Liver (tissue), 8 donors: ENCODE measurements at regions not wholly inside any gene's neighbourhood (a gene's known extent, or its start where the extent isn't known, plus 50 kb on each side); places are given as distances from the start of the nearest gene placed in this dataset.
"Not testable (repeated sequence)": the region's sequence is repeated elsewhere in the genome, so short reads cannot be mapped to it uniquely, and the experiment has no call there.

Experiments
- DNase-seq: peaks from one replicate; pipeline ENCODE4 v3.0.0-alpha.2; 2017; ENCODE audit warnings: low spot score
- H3K27ac ChIP-seq, 2 donors: one replicate each; pipeline ENCODE4 v1.7.0; 2013; ENCODE audit warnings: inconsistent platforms in 2 of 2, low read length in 2 of 2, control low read depth in 1 of 2, low read depth in 1 of 2, mild to moderate bottlenecking in 1 of 2
- H3K27me3 ChIP-seq, 4 donors: one replicate each; pipeline versions ENCODE4 v1.6.1 to v1.7.0; 2013; ENCODE audit warnings: low read length in 3 of 4, inconsistent platforms in 1 of 4, mild to moderate bottlenecking in 1 of 4, moderate library complexity in 1 of 4; ENCODE audit not compliant: control insufficient read depth in 4 of 4, insufficient read depth in 4 of 4
- H3K36me3 ChIP-seq, 4 donors: one replicate each; pipeline versions ENCODE4 v1.6.1 to v1.7.0; 2013; ENCODE audit warnings: low read length in 3 of 4, mild to moderate bottlenecking in 3 of 4, low read depth in 1 of 4, moderate library complexity in 1 of 4; ENCODE audit not compliant: control insufficient read depth in 4 of 4, insufficient read depth in 3 of 4
- H3K4me1 ChIP-seq, 4 donors: one replicate each; pipeline versions ENCODE4 v1.6.1 to v1.7.0; 2013; ENCODE audit warnings: low read length in 3 of 4, mild to moderate bottlenecking in 3 of 4, moderate library complexity in 1 of 4; ENCODE audit not compliant: control insufficient read depth in 4 of 4, insufficient read depth in 4 of 4
- H3K4me3 ChIP-seq, 3 donors: one replicate each; pipeline versions ENCODE4 v1.6.1 to v1.7.0; 2013; ENCODE audit warnings: low read length in 3 of 3, control low read depth in 1 of 3, low read depth in 1 of 3, mild to moderate bottlenecking in 1 of 3
- H3K9ac ChIP-seq, 2 donors: one replicate each; pipeline ENCODE4 v1.7.0; 2013; ENCODE audit warnings: low read length in 2 of 2, mild to moderate bottlenecking in 2 of 2, moderate library complexity in 2 of 2, control low read depth in 1 of 2, low read depth in 1 of 2
- H3K9me3 ChIP-seq, 4 donors: one replicate each; pipeline versions ENCODE4 v1.6.1 to v1.7.0; 2013; ENCODE audit warnings: low read length in 3 of 4; ENCODE audit not compliant: control insufficient read depth in 4 of 4
- EGR1 ChIP-seq, 2 donors: IDR thresholded peaks; 2 replicates each; pipeline ENCODE4 v1.6.1; 2016 to 2018; ENCODE audit warnings: antibody characterized with exemption in 2 of 2, low read depth in 2 of 2
- FOXA1 ChIP-seq: IDR thresholded peaks from 2 replicates; pipeline ENCODE4 v1.6.1; 2016; ENCODE audit warnings: antibody characterized with exemption
- FOXA2 ChIP-seq: IDR thresholded peaks from 2 replicates; pipeline ENCODE4 v1.6.1; 2016; ENCODE audit warnings: antibody characterized with exemption
- GABPA ChIP-seq, 2 donors: IDR thresholded peaks in 1 of 2; conservative IDR thresholded peaks in 1 of 2; 2 replicates each; pipeline ENCODE4 v1.6.1; 2016; ENCODE audit warnings: antibody characterized with exemption in 2 of 2, mild to moderate bottlenecking in 1 of 2, moderate library complexity in 1 of 2
- HNF4A ChIP-seq, 2 donors: conservative IDR thresholded peaks; 2 replicates each; pipeline ENCODE4 v1.6.1; 2016; ENCODE audit warnings: antibody characterized with exemption in 2 of 2, mild to moderate bottlenecking in 2 of 2
- HNF4G ChIP-seq: IDR thresholded peaks from 2 replicates; pipeline ENCODE4 v1.6.1; 2016; ENCODE audit warnings: antibody characterized with exemption
- JUND ChIP-seq, 2 donors: IDR thresholded peaks; 2 replicates each; pipeline ENCODE4 v1.6.1; 2016; ENCODE audit warnings: antibody characterized with exemption in 2 of 2
- NR2F2 ChIP-seq: IDR thresholded peaks from 2 replicates; pipeline ENCODE4 v1.6.1; 2016; ENCODE audit warnings: antibody characterized with exemption
- RAD21 ChIP-seq, 2 donors: IDR thresholded peaks; 2 replicates each; pipeline ENCODE4 v1.6.1; 2016; ENCODE audit warnings: antibody characterized with exemption in 2 of 2, mild to moderate bottlenecking in 2 of 2
- RXRA ChIP-seq, 2 donors: IDR thresholded peaks; 2 replicates each; pipeline ENCODE4 v1.6.1; 2017 to 2018; ENCODE audit warnings: antibody characterized with exemption in 2 of 2, mild to moderate bottlenecking in 1 of 2
- SP1 ChIP-seq: IDR thresholded peaks from 2 replicates; pipeline ENCODE4 v1.6.1; 2018; ENCODE audit warnings: antibody characterized with exemption, mild to moderate bottlenecking
- TAF1 ChIP-seq: conservative IDR thresholded peaks from 2 replicates; pipeline ENCODE4 v1.6.1; 2016; ENCODE audit warnings: antibody characterized with exemption, mild to moderate bottlenecking
- YY1 ChIP-seq: IDR thresholded peaks from 2 replicates; pipeline ENCODE4 v1.6.1; 2016; ENCODE audit warnings: antibody characterized with exemption, mild to moderate bottlenecking
- ZBTB33 ChIP-seq: IDR thresholded peaks from 2 replicates; pipeline ENCODE4 v1.6.1; 2016; ENCODE audit warnings: antibody characterized with exemption
- WGBS: extraction: QIAGEN DNeasy Blood & Tissue Kit; methylation state at CpG from one replicate; pipeline ENCODE4 v1.1.7; 2013; 5-methylcytosine and 5-hydroxymethylcytosine counted together
- TF ChIP-seq, protein P1 (sequence below): fragments of 150-350 bp; IDR thresholded peaks from 2 replicates; pipeline ENCODE4 v1.5.1; 2017; ENCODE audit warnings: improper control_type of control experiment, low read depth, low read length; ENCODE audit not compliant: missing input control
- TF ChIP-seq, protein P2 (sequence below): IDR thresholded peaks from 2 replicates; pipeline ENCODE4 v1.6.1; 2016; ENCODE audit warnings: antibody characterized with exemption
- donor health status: healthy.
- donor health status: healthy.
- donor health status: healthy.
- donor health status: healthy.
- donor health status: healthy.

GRCh38 chr6:4336778-4337442, 201.5 kb upstream of the ECI2 start:
- Histone ChIP-seq H3K27ac (no peak overlapping the region), H3K9ac (no peak overlapping the region), H3K36me3 (no peaks in the 10 kb centered on the region), H3K4me1 (no peaks in the 10 kb centered on the region), H3K27me3 (no peaks in the 10 kb centered on the region), H3K4me3 (no peak overlapping the region), H3K9me3 (no peaks in the 10 kb centered on the region)
- no peak for DNase-seq
- WGBS: 62% methylated on average over 8 of the region's 8 CpGs
- TF ChIP-seq, protein P1, sequence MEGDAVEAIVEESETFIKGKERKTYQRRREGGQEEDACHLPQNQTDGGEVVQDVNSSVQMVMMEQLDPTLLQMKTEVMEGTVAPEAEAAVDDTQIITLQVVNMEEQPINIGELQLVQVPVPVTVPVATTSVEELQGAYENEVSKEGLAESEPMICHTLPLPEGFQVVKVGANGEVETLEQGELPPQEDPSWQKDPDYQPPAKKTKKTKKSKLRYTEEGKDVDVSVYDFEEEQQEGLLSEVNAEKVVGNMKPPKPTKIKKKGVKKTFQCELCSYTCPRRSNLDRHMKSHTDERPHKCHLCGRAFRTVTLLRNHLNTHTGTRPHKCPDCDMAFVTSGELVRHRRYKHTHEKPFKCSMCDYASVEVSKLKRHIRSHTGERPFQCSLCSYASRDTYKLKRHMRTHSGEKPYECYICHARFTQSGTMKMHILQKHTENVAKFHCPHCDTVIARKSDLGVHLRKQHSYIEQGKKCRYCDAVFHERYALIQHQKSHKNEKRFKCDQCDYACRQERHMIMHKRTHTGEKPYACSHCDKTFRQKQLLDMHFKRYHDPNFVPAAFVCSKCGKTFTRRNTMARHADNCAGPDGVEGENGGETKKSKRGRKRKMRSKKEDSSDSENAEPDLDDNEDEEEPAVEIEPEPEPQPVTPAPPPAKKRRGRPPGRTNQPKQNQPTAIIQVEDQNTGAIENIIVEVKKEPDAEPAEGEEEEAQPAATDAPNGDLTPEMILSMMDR: no peak
- TF ChIP-seq EGR1 (IDR thresholded peaks at IDR 0.05; ENCODE audit: low read depth in 2 of 2) (no peak), JUND (IDR thresholded peaks at IDR 0.05) (no peak), ZBTB33 (no peak), HNF4G (no peak), HNF4A (conservative IDR thresholded peaks at IDR 0.05) (no peak), GABPA (IDR thresholded peaks at IDR 0.05 in 1 of 2, conservative IDR thresholded peaks at IDR 0.05 in 1 of 2) (no peak), SP1 (no peak), YY1 (no peak), RAD21 (IDR thresholded peaks at IDR 0.05) (no peak), TAF1 (no peak), RXRA (IDR thresholded peaks at IDR 0.05) (no peak), FOXA2 (no peak), NR2F2 (no peak), FOXA1 (no peak)
- TF ChIP-seq, protein P2, sequence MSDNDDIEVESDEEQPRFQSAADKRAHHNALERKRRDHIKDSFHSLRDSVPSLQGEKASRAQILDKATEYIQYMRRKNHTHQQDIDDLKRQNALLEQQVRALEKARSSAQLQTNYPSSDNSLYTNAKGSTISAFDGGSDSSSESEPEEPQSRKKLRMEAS: no peak

DNA sequence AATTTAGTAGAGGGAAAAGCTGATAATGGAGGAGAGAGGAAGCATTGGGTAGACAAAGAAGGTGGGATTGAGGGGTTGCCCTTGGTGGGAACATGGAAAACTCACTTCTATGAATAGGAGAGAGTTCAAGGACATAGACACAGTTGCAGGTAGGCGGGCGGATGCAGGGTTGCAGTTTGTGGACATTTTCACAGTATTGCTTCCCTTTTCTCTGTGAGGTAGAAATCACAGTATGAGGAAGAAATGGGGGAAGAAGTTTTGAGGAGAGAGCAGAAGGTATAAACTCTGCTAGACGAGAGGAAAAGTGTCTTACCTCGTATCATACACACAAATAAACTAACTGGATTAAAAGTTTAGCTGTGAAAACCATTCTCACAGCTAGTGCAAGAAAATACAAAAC, 200.7 kb upstream of the ECI2 start:
- DNase-seq: no peak
- TF ChIP-seq NR2F2: no peak
- no peak overlapping the region for H3K27ac ChIP-seq
- no peaks in the 10 kb centered on the region for H3K36me3 ChIP-seq
- H3K27me3 ChIP-seq: no peaks in the 10 kb centered on the region
- 69% methylated on average over 4 of the region's 4 CpGs for WGBS
- no peaks in the 10 kb centered on the region for H3K9me3 ChIP-seq
- H3K4me1 ChIP-seq: no peaks in the 10 kb centered on the region
- no peak overlapping the region for H3K9ac ChIP-seq
- no peak overlapping the region for H3K4me3 ChIP-seq

DNA sequence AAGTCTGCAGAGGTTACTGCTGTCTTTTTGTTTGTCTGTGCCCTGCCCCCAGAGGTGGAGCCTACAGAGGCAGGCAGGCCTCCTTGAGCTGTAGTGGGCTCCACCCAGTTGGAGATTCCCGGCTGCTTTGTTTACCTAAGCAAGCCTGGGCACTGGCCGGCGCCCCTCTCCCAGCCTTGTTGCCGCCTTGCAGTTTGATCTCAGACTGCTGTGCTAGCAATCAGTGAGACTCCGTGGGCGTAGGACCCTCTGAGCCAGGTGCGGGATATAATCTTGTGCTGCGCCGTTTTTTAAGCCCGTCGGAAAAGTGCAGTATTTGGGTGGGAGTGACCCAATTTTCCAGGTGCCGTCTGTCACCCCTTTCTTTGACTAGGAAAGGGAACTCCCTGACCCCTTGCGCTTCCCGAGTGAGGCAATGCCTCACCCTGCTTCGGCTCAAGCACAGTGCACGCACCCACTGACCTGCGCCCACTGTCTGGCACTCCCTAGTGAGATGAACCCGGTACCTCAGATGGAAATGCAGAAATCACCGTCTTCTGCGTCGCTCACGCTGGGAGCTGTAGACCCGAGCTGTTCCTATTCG, 198.9 kb upstream of the ECI2 start:
- WGBS: 68% methylated on average over 24 of the region's 24 CpGs
- DNase-seq, H3K4me3 ChIP-seq, H3K36me3 ChIP-seq, H3K4me1 ChIP-seq, H3K9me3 ChIP-seq, H3K9ac ChIP-seq, H3K27me3 ChIP-seq, H3K27ac ChIP-seq: not testable (repeated sequence)
